Fibroblast of mammary gland (primary cell): ENCODE measurements at regions not wholly inside any gene's neighbourhood (a gene's known extent, or its start where the extent isn't known, plus 50 kb on each side); places are given as distances from the start of the nearest gene placed in this dataset.

ENCODE experiments used
- DNase-seq: peaks from one replicate; pipeline ENCODE4 v3.0.0-alpha.2; 2010; ENCODE audit warnings: low read depth
- H3K4me3 ChIP-seq: 2 replicates; pipeline ENCODE4 v1.5.1; 2011; ENCODE audit warnings: low read depth, mild to moderate bottlenecking, low read length, moderate library complexity; ENCODE audit not compliant: control insufficient read depth
- TF ChIP-seq, protein P1 (sequence below): conservative IDR thresholded peaks from 2 replicates; pipeline ENCODE4 v1.5.1; 2011; ENCODE audit warnings: low read depth, low read length, inconsistent platforms; ENCODE audit not compliant: control insufficient read depth, insufficient read depth

DNA sequence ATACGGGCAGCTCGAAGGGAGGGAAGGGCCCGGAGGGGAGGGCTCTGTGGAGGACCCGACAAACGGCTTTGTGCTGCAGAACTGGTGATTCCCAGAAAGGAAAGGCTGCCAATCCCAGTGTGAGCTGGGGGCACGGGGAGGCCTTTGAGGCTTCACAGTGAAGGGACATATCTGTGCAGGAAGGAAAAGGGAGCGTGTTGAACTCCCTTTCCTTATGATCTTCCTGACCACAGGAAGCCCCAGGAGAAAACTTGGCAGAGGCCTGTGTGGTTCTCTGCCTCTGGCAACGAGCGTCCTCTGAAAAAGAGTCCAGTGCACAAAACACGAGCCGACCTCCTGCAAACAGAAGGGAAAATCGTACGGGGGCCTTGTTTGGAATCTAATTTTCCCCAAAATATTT, 683.5 kb upstream of the SALL3 start:
- TF ChIP-seq, protein P1, sequence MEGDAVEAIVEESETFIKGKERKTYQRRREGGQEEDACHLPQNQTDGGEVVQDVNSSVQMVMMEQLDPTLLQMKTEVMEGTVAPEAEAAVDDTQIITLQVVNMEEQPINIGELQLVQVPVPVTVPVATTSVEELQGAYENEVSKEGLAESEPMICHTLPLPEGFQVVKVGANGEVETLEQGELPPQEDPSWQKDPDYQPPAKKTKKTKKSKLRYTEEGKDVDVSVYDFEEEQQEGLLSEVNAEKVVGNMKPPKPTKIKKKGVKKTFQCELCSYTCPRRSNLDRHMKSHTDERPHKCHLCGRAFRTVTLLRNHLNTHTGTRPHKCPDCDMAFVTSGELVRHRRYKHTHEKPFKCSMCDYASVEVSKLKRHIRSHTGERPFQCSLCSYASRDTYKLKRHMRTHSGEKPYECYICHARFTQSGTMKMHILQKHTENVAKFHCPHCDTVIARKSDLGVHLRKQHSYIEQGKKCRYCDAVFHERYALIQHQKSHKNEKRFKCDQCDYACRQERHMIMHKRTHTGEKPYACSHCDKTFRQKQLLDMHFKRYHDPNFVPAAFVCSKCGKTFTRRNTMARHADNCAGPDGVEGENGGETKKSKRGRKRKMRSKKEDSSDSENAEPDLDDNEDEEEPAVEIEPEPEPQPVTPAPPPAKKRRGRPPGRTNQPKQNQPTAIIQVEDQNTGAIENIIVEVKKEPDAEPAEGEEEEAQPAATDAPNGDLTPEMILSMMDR: no peak
- DNase-seq: no peak

DNA sequence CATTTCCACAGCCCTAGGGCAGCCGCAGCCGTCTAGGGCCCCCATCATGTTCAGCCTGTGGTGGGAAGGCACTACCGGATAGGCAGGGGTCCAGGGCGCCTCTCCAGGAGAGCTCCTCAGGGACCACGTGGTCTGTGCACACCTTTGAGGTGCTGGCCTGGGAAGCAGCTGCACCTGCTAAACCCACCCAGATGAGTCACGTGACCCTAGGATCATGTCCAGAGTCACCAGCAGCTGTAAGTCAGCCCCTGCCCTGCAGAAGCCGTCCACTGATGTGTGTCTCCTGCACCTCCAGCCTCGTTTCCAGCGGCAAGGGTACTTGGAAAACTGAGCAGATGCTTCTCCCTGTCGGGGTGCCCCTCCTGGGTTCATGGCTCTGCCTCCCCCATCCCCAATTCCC, 682.6 kb upstream of the SALL3 start:
- no peak overlapping the region for H3K4me3 ChIP-seq
- DNase-seq: no peak
- TF ChIP-seq, protein P1: no peak

More for the DNA sequence above, 683.5 kb upstream of the SALL3 start:
- H3K4me3 ChIP-seq: no peak overlapping the region

GRCh38 chr18:78303519-78304191, 676.0 kb upstream of the SALL3 start:
- no peak overlapping the region for H3K4me3 ChIP-seq
- TF ChIP-seq, protein P1: no peak
- DNase-seq: no peak

GRCh38 chr18:78304192-78305164, 675.1 kb upstream of the SALL3 start:
- TF ChIP-seq, protein P1: no peak
- no peak overlapping the region for H3K4me3 ChIP-seq
- DNase-seq: no peak

- TF ChIP-seq, protein P1: no peak
Measured at GRCh38 chr18:78305789-78306188, 673.8 kb upstream of the SALL3 start.

DNA sequence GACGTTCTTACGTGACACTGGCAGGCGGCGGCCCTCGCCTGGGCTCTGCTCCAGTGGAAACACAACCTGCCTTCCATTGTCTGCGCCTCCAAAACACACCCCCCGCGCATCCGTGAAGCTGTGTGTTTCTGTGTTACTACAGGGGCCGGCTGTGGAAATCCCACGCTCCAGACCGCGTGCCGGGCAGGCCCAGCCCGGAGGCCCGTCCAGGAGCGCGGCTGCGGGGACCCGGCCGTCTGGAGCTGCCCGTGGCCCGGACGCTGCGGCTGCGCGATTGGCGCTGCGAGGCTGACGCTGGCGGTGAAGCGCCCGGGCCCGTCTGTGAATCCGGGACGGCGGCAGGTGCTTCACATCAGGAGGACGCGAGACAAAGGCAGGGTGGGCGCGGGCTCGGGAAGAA, 670.3 kb upstream of the SALL3 start:
- H3K4me3 ChIP-seq: no peak overlapping the region
- TF ChIP-seq, protein P1: no peak
- DNase-seq: no peak

More at GRCh38 chr18:78305789-78306188, 673.8 kb upstream of the SALL3 start:
- H3K4me3 ChIP-seq: no peak overlapping the region
- no peak for DNase-seq
